ENCODE measurements at regions not wholly inside any gene's neighbourhood (a gene's known extent, or its start where the extent isn't known, plus 50 kb on each side); places are given as distances from the start of the nearest gene placed in this dataset.
"Not testable (repeated sequence)": the region's sequence is repeated elsewhere in the genome, so short reads cannot be mapped to it uniquely, and the experiment has no call there.

- no peak for DNase-seq (ENCODE audit: low read depth)
Measured at GRCh38 chr20:24418731-24419130, 50.7 kb upstream of the SYNDIG1 start.

- DNase-seq (ENCODE audit: low read depth): no peak
Measured at GRCh38 chr20:24417485-24417884, 51.9 kb upstream of the SYNDIG1 start.

- not testable (repeated sequence) for DNase-seq (ENCODE audit: low read depth)
Measured at GRCh38 chr20:24415444-24415843, 54.0 kb upstream of the SYNDIG1 start.

GRCh38 chr20:24411834-24412216, 57.6 kb upstream of the SYNDIG1 start:
- DNase-seq (ENCODE audit: low read depth): no peak

GRCh38 chr20:24411003-24411833, 58.2 kb upstream of the SYNDIG1 start:
- no peak for DNase-seq (ENCODE audit: low read depth)

- no peak for DNase-seq (ENCODE audit: low read depth)
Measured at GRCh38 chr20:24407151-24407550, 62.3 kb upstream of the SYNDIG1 start.

GRCh38 chr20:24406750-24407149, 62.7 kb upstream of the SYNDIG1 start:
- DNase-seq (ENCODE audit: low read depth): no peak

GRCh38 chr20:24406251-24406650, 63.2 kb upstream of the SYNDIG1 start:
- no peak for DNase-seq (ENCODE audit: low read depth)

GRCh38 chr20:24405810-24406209, 63.6 kb upstream of the SYNDIG1 start:
- no peak for DNase-seq (ENCODE audit: low read depth)

GRCh38 chr20:24403406-24403805, 66.0 kb upstream of the SYNDIG1 start:
- DNase-seq (ENCODE audit: low read depth): no peak

GRCh38 chr20:24402188-24402587, 67.2 kb upstream of the SYNDIG1 start:
- DNase-seq (ENCODE audit: low read depth): no peak

- DNase-seq (ENCODE audit: low read depth): no peak
Measured at GRCh38 chr20:24395151-24395550, 74.3 kb upstream of the SYNDIG1 start.

GRCh38 chr20:24393903-24394302, 75.5 kb upstream of the SYNDIG1 start:
- DNase-seq (ENCODE audit: low read depth): no peak

GRCh38 chr20:24392612-24393011, 76.8 kb upstream of the SYNDIG1 start:
- DNase-seq (ENCODE audit: low read depth): no peak

GRCh38 chr20:24389686-24390085, 79.7 kb upstream of the SYNDIG1 start:
- DNase-seq (ENCODE audit: low read depth): no peak

- no peak for DNase-seq (ENCODE audit: low read depth)
Measured at GRCh38 chr20:24388828-24389380, 80.5 kb upstream of the SYNDIG1 start.

- DNase-seq (ENCODE audit: low read depth): no peak
Measured at GRCh38 chr20:24385547-24385946, 83.9 kb upstream of the SYNDIG1 start.

GRCh38 chr20:24384865-24385264, 84.6 kb upstream of the SYNDIG1 start:
- DNase-seq (ENCODE audit: low read depth): no peak

GRCh38 chr20:24382743-24383142, 86.7 kb upstream of the SYNDIG1 start:
- DNase-seq (ENCODE audit: low read depth): no peak

- DNase-seq (ENCODE audit: low read depth): no peak
Measured at GRCh38 chr20:24382331-24382730, 87.1 kb upstream of the SYNDIG1 start.

GRCh38 chr20:24381886-24382285, 87.5 kb upstream of the SYNDIG1 start:
- no peak for DNase-seq (ENCODE audit: low read depth)

GRCh38 chr20:24379484-24379927, 89.9 kb upstream of the SYNDIG1 start:
- no peak for DNase-seq (ENCODE audit: low read depth)

- no peak for DNase-seq (ENCODE audit: low read depth)
Measured at GRCh38 chr20:24378661-24379483, 90.6 kb upstream of the SYNDIG1 start.

All from T-helper 22 cell (primary cell).